Stomach (tissue), 4 donors: ENCODE measurements at regions not wholly inside any gene's neighbourhood (a gene's known extent, or its start where the extent isn't known, plus 50 kb on each side); places are given as distances from the start of the nearest gene placed in this dataset.

ENCODE experiments used
- POLR2A ChIP-seq, 4 donors: fragments of 450-650 bp; IDR thresholded peaks; one replicate each; pipeline ENCODE4 v1.6.1; 2016; ENCODE audit warnings: antibody characterized with exemption in 4 of 4, control low read depth in 2 of 4, mild to moderate bottlenecking in 1 of 4, moderate library complexity in 1 of 4
- TF ChIP-seq, protein P1 (sequence below), 7 experiments: fragments of 450-650 bp in 4 of 7; fragments of 200-600 bp in 3 of 7; sonication (generic) in 3 of 7; IDR thresholded peaks; one replicate each; pipeline ENCODE4 v1.5.1; 2016 to 2019; ENCODE audit warnings: antibody characterized with exemption in 7 of 7, control low read depth in 2 of 7, mild to moderate bottlenecking in 1 of 7

DNA sequence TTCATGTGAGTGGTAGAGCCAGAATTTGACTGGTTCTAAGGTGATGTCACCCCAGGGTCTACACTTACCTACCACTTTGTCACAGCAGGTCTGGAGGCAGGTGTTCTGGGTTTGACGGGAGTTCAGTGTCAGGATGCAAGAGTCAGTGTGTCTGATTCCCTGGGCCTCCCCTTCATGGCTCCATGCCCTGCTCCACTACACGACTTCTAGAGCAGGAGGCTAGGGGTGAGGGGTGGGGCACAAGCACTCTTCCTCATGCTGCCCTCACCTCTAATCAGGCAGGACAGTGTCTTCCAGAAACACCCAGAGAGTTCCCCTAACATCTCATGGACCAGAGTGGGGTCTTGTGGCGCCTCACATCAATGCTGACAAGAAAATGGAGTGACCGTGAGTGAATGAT lies 118.2 kb downstream of the CDC5L start:
- no peak for TF ChIP-seq POLR2A (IDR thresholded peaks at IDR 0.05)
- TF ChIP-seq, protein P1, sequence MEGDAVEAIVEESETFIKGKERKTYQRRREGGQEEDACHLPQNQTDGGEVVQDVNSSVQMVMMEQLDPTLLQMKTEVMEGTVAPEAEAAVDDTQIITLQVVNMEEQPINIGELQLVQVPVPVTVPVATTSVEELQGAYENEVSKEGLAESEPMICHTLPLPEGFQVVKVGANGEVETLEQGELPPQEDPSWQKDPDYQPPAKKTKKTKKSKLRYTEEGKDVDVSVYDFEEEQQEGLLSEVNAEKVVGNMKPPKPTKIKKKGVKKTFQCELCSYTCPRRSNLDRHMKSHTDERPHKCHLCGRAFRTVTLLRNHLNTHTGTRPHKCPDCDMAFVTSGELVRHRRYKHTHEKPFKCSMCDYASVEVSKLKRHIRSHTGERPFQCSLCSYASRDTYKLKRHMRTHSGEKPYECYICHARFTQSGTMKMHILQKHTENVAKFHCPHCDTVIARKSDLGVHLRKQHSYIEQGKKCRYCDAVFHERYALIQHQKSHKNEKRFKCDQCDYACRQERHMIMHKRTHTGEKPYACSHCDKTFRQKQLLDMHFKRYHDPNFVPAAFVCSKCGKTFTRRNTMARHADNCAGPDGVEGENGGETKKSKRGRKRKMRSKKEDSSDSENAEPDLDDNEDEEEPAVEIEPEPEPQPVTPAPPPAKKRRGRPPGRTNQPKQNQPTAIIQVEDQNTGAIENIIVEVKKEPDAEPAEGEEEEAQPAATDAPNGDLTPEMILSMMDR (IDR thresholded peaks at IDR 0.05) = no peak
